ENCODE measurements at regions not wholly inside any gene's neighbourhood (a gene's known extent, or its start where the extent isn't known, plus 50 kb on each side); places are given as distances from the start of the nearest gene placed in this dataset.

- no peak for TF ChIP-seq CTCF (IDR thresholded peaks at IDR 0.05)
- no peak for DNase-seq
- intact Hi-C loops (cut with DNase I) = no loop called here
- Histone ChIP-seq H3K4me1 (no peaks in the 10 kb centered on the region), H3K27me3 (peaks cover 0 to 81% (median 40%) of the 10 kb centered on the region in 7 donors), H3K4me3 (no peak overlapping the region), H3K9me3 (peaks cover 0 to 19% (median 0%) of the 10 kb centered on the region in 11 donors), H3K36me3 (no peaks in the 10 kb centered on the region), H3K27ac (no peak overlapping the region)
- ATAC-seq = no peak
- 57 to 86% methylated on average over 2 of the region's 2 CpGs for WGBS, 2 donors
Observed at GRCh38 chr6:30409184-30409583, 64.2 kb downstream of the RPP21 start.

- DNase-seq = peak; percentile 32 to 36
- no peaks in the 10 kb centered on the region for H3K4me1 ChIP-seq
- H3K4me3 ChIP-seq = no peak overlapping the region
- no peak for ATAC-seq
- peaks cover 0 to 87% (median 49%) of the 10 kb centered on the region in 7 donors for H3K27me3 ChIP-seq
- H3K27ac ChIP-seq = no peak overlapping the region
- 28 to 35% methylated on average over 17 of the region's 17 CpGs for WGBS, 2 donors
- no peaks in the 10 kb centered on the region for H3K36me3 ChIP-seq
- intact Hi-C loops (cut with DNase I) = no loop called here
- peaks cover 0 to 19% (median 0%) of the 10 kb centered on the region in 11 donors for H3K9me3 ChIP-seq
- peak; percentile 17 to 89 (median 73) for TF ChIP-seq CTCF (IDR thresholded peaks at IDR 0.05)
Observed at GRCh38 chr6:30411515-30412207, 66.7 kb downstream of the RPP21 start.

GRCh38 chr6:30418448-30418847 is 70.9 kb upstream of the HLA-E start:
- 70 to 78% methylated on average over 13 of the region's 13 CpGs for WGBS, 2 donors

GRCh38 chr6:30424549-30424948 is 64.8 kb upstream of the HLA-E start:
- Histone ChIP-seq H3K4me3 (no peak overlapping the region), H3K27me3 (peaks cover 0 to 87% (median 48%) of the 10 kb centered on the region in 7 donors), H3K4me1 (no peaks in the 10 kb centered on the region), H3K27ac (no peak overlapping the region), H3K36me3 (no peaks in the 10 kb centered on the region), H3K9me3 (peaks cover 0 to 20% (median 0%) of the 10 kb centered on the region in 11 donors)
- DNase-seq = no peak
- TF ChIP-seq CTCF (IDR thresholded peaks at IDR 0.05) = no peak
- intact Hi-C loops (cut with DNase I) = no loop called here
- WGBS, 2 donors = 57 to 65% methylated on average over 3 of the region's 3 CpGs
- ATAC-seq = no peak

More at GRCh38 chr6:30418448-30418847, 70.9 kb upstream of the HLA-E start:
- Histone ChIP-seq H3K36me3 (no peaks in the 10 kb centered on the region), H3K27me3 (peaks cover 0 to 88% (median 38%) of the 10 kb centered on the region in 7 donors), H3K27ac (no peak overlapping the region), H3K9me3 (no peaks in the 10 kb centered on the region), H3K4me3 (no peak overlapping the region), H3K4me1 (no peaks in the 10 kb centered on the region)
- no peak for TF ChIP-seq CTCF (IDR thresholded peaks at IDR 0.05)
- ATAC-seq (no peak), DNase-seq (no peak)
- intact Hi-C loops (cut with DNase I) = no loop called here
